HUDEP-2 (cell line): ENCODE measurements at regions not wholly inside any gene's neighbourhood (a gene's known extent, or its start where the extent isn't known, plus 50 kb on each side); places are given as distances from the start of the nearest gene placed in this dataset.
"Not testable (repeated sequence)": the region's sequence is repeated elsewhere in the genome, so short reads cannot be mapped to it uniquely, and the experiment has no call there.

ENCODE experiments used
- DNase-seq, 76 experiments: peaks; one replicate each; lab custom pipeline; 2025; ENCODE audit not compliant: unreplicated experiment in 76 of 76; lab: John Stamatoyannopoulos, UW

DNA sequence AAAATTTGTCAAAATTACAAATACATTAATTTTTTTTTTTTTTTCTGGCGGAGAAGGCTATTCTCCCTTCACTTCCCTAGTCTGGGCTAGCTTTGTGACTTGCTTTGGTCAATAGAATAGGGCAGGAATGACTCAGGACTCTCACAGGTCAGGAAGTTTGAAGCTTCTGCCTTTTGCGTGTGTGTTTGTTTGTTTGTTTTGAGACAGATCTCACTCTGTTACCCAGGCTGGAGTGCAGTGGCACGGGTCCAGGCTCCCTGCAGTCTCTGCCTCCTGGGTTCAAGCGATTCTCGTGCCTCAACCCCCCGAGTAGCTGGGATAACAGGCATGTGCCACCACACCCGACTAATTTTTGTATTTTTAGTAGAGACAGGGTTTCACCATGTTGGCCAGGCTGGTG, 55.9 kb upstream of the USP9X start:
- no peak for DNase-seq

- DNase-seq = no peak
Measured at GRCh38 chrX:41031256-41031967, 53.8 kb upstream of the USP9X start.

GRCh38 chrX:41033299-41033698, 51.9 kb upstream of the USP9X start:
- no peak for DNase-seq

GRCh38 chrX:41034902-41035301, 50.3 kb upstream of the USP9X start:
- not testable (repeated sequence) for DNase-seq
